HAP-1 (cell line): ENCODE measurements at regions not wholly inside any gene's neighbourhood (a gene's known extent, or its start where the extent isn't known, plus 50 kb on each side); places are given as distances from the start of the nearest gene placed in this dataset.

Experiments
- DNase-seq, 2 experiments: peaks; one replicate each; pipeline ENCODE4 v3.0.0-alpha.2; 2016 to 2020; ENCODE audit warnings: low spot score in 2 of 2
- H3K27me3 ChIP-seq: fragments of 250-450 bp; sonication (Bioruptor Pico); 2 replicates; pipeline ENCODE4 v1.5.1; 2020; ENCODE audit warnings: low read depth, mild to moderate bottlenecking, moderate library complexity
- H3K36me3 ChIP-seq: fragments of 250-450 bp; sonication (Bioruptor Pico); replicated peaks from 2 replicates; pipeline ENCODE4 v1.5.1; 2020; ENCODE audit warnings: mild to moderate bottlenecking
- H3K4me1 ChIP-seq: fragments of 250-450 bp; sonication (Bioruptor Pico); 2 replicates; pipeline ENCODE4 v1.5.1; 2020; ENCODE audit warnings: mild to moderate bottlenecking
- H3K4me3 ChIP-seq: fragments of 250-450 bp; sonication (Bioruptor Pico); 2 replicates; pipeline ENCODE4 v1.5.1; 2020; ENCODE audit warnings: mild to moderate bottlenecking, moderate library complexity
- H3K9me3 ChIP-seq: fragments of 250-450 bp; sonication (Bioruptor Pico); 2 replicates; pipeline ENCODE4 v1.5.1; 2020; ENCODE audit warnings: mild to moderate bottlenecking, moderate library complexity
- in situ Hi-C: fragments of 300-500 bp; cut with MboI; formaldehyde crosslinking; loops from 3 replicates; pipeline ENCODE4 v1.14.3; 2020; ENCODE audit warnings: low sequenced_read_pairs, inconsistent platforms, mixed read lengths

GRCh38 chr6:10203651-10204050 is 211.2 kb downstream of the TFAP2A start:
- Histone ChIP-seq H3K9me3 (no peaks in the 10 kb centered on the region), H3K4me3 (no peak overlapping the region), H3K4me1 (no peaks in the 10 kb centered on the region), H3K36me3 (no peaks in the 10 kb centered on the region), H3K27me3 (peaks cover 4% of the 10 kb centered on the region)
- in situ Hi-C loops = no loop called here
- no peak for DNase-seq

GRCh38 chr6:10202581-10202980 is 212.3 kb downstream of the TFAP2A start:
- Histone ChIP-seq H3K4me1 (no peaks in the 10 kb centered on the region), H3K4me3 (no peak overlapping the region), H3K9me3 (no peaks in the 10 kb centered on the region), H3K27me3 (peaks cover 4% of the 10 kb centered on the region), H3K36me3 (no peaks in the 10 kb centered on the region)
- DNase-seq = no peak
- in situ Hi-C loops = no loop called here

- in situ Hi-C loops = no loop called here
- no peak for DNase-seq
Observed at GRCh38 chr6:10201606-10202510, 213.0 kb downstream of the TFAP2A start.

GRCh38 chr6:10196090-10196489 is 218.8 kb downstream of the TFAP2A start:
- Histone ChIP-seq H3K4me3 (no peak overlapping the region), H3K27me3 (no peaks in the 10 kb centered on the region), H3K9me3 (no peaks in the 10 kb centered on the region), H3K4me1 (no peaks in the 10 kb centered on the region), H3K36me3 (no peaks in the 10 kb centered on the region)
- no peak for DNase-seq
- in situ Hi-C loops = no loop called here

More at GRCh38 chr6:10201606-10202510, 213.0 kb downstream of the TFAP2A start:
- Histone ChIP-seq H3K27me3 (peaks cover 4% of the 10 kb centered on the region), H3K4me3 (no peak overlapping the region), H3K9me3 (no peaks in the 10 kb centered on the region), H3K36me3 (no peaks in the 10 kb centered on the region), H3K4me1 (no peaks in the 10 kb centered on the region)

- Histone ChIP-seq H3K27me3 (no peaks in the 10 kb centered on the region), H3K4me1 (no peaks in the 10 kb centered on the region), H3K36me3 (no peaks in the 10 kb centered on the region), H3K4me3 (no peak overlapping the region), H3K9me3 (no peaks in the 10 kb centered on the region)
- in situ Hi-C loops = no loop called here
- DNase-seq = no peak
Observed at GRCh38 chr6:10194816-10195672, 219.8 kb downstream of the TFAP2A start.

- in situ Hi-C loops = no loop called here
Observed at GRCh38 chr6:10193321-10193720, 221.6 kb downstream of the TFAP2A start.

GRCh38 chr6:10190042-10190441 is 224.8 kb downstream of the TFAP2A start:
- DNase-seq = no peak
- H3K27me3 ChIP-seq = peaks cover 3% of the 10 kb centered on the region; the same call in 1 of the 2 replicates
- H3K4me3 ChIP-seq = no peak overlapping the region
- no peaks in the 10 kb centered on the region for H3K36me3 ChIP-seq
- no peaks in the 10 kb centered on the region for H3K9me3 ChIP-seq
- no peaks in the 10 kb centered on the region; the same call in 1 of the 2 replicates for H3K4me1 ChIP-seq
- in situ Hi-C loops = no loop called here

More at GRCh38 chr6:10193321-10193720, 221.6 kb downstream of the TFAP2A start:
- H3K36me3 ChIP-seq = no peaks in the 10 kb centered on the region
- no peaks in the 10 kb centered on the region for H3K9me3 ChIP-seq
- no peaks in the 10 kb centered on the region for H3K4me1 ChIP-seq
- no peak overlapping the region for H3K4me3 ChIP-seq
- DNase-seq = no peak
- peaks cover 3% of the 10 kb centered on the region; the same call in 1 of the 2 replicates for H3K27me3 ChIP-seq

- H3K4me1 ChIP-seq = peaks cover 18% of the 10 kb centered on the region
- no peaks in the 10 kb centered on the region for H3K9me3 ChIP-seq
- H3K4me3 ChIP-seq = no peak overlapping the region
- no peaks in the 10 kb centered on the region for H3K36me3 ChIP-seq
- in situ Hi-C loops = no loop called here
- H3K27me3 ChIP-seq = peaks cover 3% of the 10 kb centered on the region; the same call in 1 of the 2 replicates
- DNase-seq = no peak
Observed at GRCh38 chr6:10184371-10185227, 230.3 kb downstream of the TFAP2A start.

GRCh38 chr6:10180138-10181074 is 234.5 kb downstream of the TFAP2A start:
- H3K4me3 ChIP-seq = no peak overlapping the region
- H3K4me1 ChIP-seq = peaks cover 18% of the 10 kb centered on the region
- no peak for DNase-seq
- in situ Hi-C loops = no loop called here
- H3K36me3 ChIP-seq = no peaks in the 10 kb centered on the region
- no peaks in the 10 kb centered on the region for H3K27me3 ChIP-seq
- no peaks in the 10 kb centered on the region for H3K9me3 ChIP-seq

- H3K4me1 ChIP-seq = peaks cover 10% of the 10 kb centered on the region
- in situ Hi-C loops = no loop called here
- H3K27me3 ChIP-seq = no peaks in the 10 kb centered on the region
- H3K36me3 ChIP-seq = no peaks in the 10 kb centered on the region
- H3K4me3 ChIP-seq = no peak overlapping the region
- DNase-seq = no peak
- no peaks in the 10 kb centered on the region for H3K9me3 ChIP-seq
Observed at GRCh38 chr6:10177704-10178103, 237.2 kb downstream of the TFAP2A start.

- H3K27me3 ChIP-seq = no peaks in the 10 kb centered on the region
Observed at GRCh38 chr6:10175362-10175761, 239.5 kb downstream of the TFAP2A start.

GRCh38 chr6:10174761-10175160 is 240.1 kb downstream of the TFAP2A start:
- H3K4me3 ChIP-seq = no peak overlapping the region
- no peaks in the 10 kb centered on the region for H3K4me1 ChIP-seq
- no peak for DNase-seq
- in situ Hi-C loops = no loop called here
- no peaks in the 10 kb centered on the region for H3K9me3 ChIP-seq
- H3K27me3 ChIP-seq = no peaks in the 10 kb centered on the region
- no peaks in the 10 kb centered on the region for H3K36me3 ChIP-seq

More at GRCh38 chr6:10175362-10175761, 239.5 kb downstream of the TFAP2A start:
- no peaks in the 10 kb centered on the region for H3K9me3 ChIP-seq
- H3K36me3 ChIP-seq = no peaks in the 10 kb centered on the region
- in situ Hi-C loops = no loop called here
- DNase-seq = no peak
- H3K4me3 ChIP-seq = no peak overlapping the region
- no peaks in the 10 kb centered on the region for H3K4me1 ChIP-seq
